ENCODE measurements at regions not wholly inside any gene's neighbourhood (a gene's known extent, or its start where the extent isn't known, plus 50 kb on each side); places are given as distances from the start of the nearest gene placed in this dataset.

GRCh38 chr20:57788936-57789613, 79.3 kb upstream of the PMEPA1 start:
- DNase-seq (ENCODE audit: low read depth in 2 of 2), result no peak

- DNase-seq (ENCODE audit: low read depth in 2 of 2), result no peak
Observed at GRCh38 chr20:57787990-57788781, 78.4 kb upstream of the PMEPA1 start.

GRCh38 chr20:57787151-57787989, 77.6 kb upstream of the PMEPA1 start:
- no peak for DNase-seq (ENCODE audit: low read depth in 2 of 2)

- DNase-seq (ENCODE audit: low read depth in 2 of 2), result no peak
Observed at GRCh38 chr20:57786304-57786932, 76.6 kb upstream of the PMEPA1 start.

GRCh38 chr20:57785720-57786119, 75.9 kb upstream of the PMEPA1 start:
- DNase-seq (ENCODE audit: low read depth in 2 of 2), result no peak

- no peak for DNase-seq (ENCODE audit: low read depth in 2 of 2)
Observed at GRCh38 chr20:57785061-57785460, 75.2 kb upstream of the PMEPA1 start.

GRCh38 chr20:57783956-57784837, 74.4 kb upstream of the PMEPA1 start:
- DNase-seq (ENCODE audit: low read depth in 2 of 2), result no peak

GRCh38 chr20:57783196-57783595, 73.4 kb upstream of the PMEPA1 start:
- no peak for DNase-seq (ENCODE audit: low read depth in 2 of 2)

- DNase-seq (ENCODE audit: low read depth in 2 of 2), result no peak
Observed at GRCh38 chr20:57782631-57783041, 72.8 kb upstream of the PMEPA1 start.

- no peak for DNase-seq (ENCODE audit: low read depth in 2 of 2)
Observed at GRCh38 chr20:57781901-57782300, 72.1 kb upstream of the PMEPA1 start.

GRCh38 chr20:57780906-57781305, 71.1 kb upstream of the PMEPA1 start:
- no peak for DNase-seq (ENCODE audit: low read depth in 2 of 2)

- DNase-seq (ENCODE audit: low read depth in 2 of 2), result no peak
Observed at GRCh38 chr20:57780398-57780797, 70.6 kb upstream of the PMEPA1 start.

- no peak for DNase-seq (ENCODE audit: low read depth in 2 of 2)
Observed at GRCh38 chr20:57779401-57780003, 69.7 kb upstream of the PMEPA1 start.

GRCh38 chr20:57777911-57778310, 68.1 kb upstream of the PMEPA1 start:
- no peak for DNase-seq (ENCODE audit: low read depth in 2 of 2)

- DNase-seq (ENCODE audit: low read depth in 2 of 2), result no peak
Observed at GRCh38 chr20:57774951-57775350, 65.1 kb upstream of the PMEPA1 start.

- DNase-seq (ENCODE audit: low read depth in 2 of 2), result no peak
Observed at GRCh38 chr20:57774111-57774880, 64.5 kb upstream of the PMEPA1 start.

- DNase-seq (ENCODE audit: low read depth in 2 of 2), result no peak
Observed at GRCh38 chr20:57773059-57773815, 63.4 kb upstream of the PMEPA1 start.

GRCh38 chr20:57772349-57772964, 62.6 kb upstream of the PMEPA1 start:
- DNase-seq (ENCODE audit: low read depth in 2 of 2), result no peak

Data from stimulated activated CD8-positive, alpha-beta memory T cell treated with anti-CD3 and anti-CD28 coated beads, Interleukin-15, amount 100 ng/mL, for 4 hours (primary cell).